Medulla oblongata (tissue), 1 donor: ENCODE measurements at regions not wholly inside any gene's neighbourhood (a gene's known extent, or its start where the extent isn't known, plus 50 kb on each side); places are given as distances from the start of the nearest gene placed in this dataset.
A peak's percentile ranks its signal among the peaks of the same experiment; 100 is the strongest.

Source experiments
- DNase-seq: peaks from one replicate; pipeline ENCODE4 v3.0.0-alpha.2; 2015; ENCODE audit errors: extremely low spot score

DNA sequence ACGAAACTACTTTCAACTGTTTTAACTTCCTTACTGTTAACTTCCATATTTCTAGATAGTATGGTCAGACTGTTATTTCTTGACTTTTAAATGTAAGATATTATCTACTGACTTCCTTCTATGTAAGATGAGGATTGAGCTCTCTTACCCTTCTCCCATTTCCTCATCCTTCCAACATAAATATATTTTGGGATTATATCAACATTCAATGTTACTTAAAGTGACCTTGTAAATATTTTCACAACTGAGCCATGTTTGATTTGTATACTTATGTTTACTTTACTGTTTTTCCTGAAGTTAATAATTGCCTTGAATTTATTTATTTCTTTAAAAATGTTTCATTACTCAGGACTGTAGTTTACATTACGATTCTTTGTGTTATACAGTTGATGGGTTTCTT lies 148.7 kb downstream of the ZIC5 start:
- DNase-seq, result no peak

DNA sequence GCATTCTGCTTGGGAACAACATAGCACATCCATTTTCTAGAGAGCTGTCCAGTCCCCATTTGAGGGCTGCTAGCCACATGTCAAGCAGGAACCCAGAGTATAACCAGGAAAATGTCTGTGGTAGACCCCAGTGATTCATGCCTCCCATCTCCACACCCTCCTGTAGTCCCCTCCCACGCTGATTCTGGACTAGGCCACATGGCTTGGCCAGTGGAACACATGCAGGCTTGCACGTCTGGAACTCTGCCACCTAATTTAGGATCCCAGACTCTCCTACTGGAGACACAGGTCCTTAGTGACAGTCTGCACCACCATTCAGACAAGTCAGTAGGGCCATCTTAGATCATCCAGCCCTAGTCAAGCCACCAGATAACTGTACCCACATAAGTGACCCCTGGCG lies 149.8 kb downstream of the ZIC5 start:
- DNase-seq, result no peak

DNA sequence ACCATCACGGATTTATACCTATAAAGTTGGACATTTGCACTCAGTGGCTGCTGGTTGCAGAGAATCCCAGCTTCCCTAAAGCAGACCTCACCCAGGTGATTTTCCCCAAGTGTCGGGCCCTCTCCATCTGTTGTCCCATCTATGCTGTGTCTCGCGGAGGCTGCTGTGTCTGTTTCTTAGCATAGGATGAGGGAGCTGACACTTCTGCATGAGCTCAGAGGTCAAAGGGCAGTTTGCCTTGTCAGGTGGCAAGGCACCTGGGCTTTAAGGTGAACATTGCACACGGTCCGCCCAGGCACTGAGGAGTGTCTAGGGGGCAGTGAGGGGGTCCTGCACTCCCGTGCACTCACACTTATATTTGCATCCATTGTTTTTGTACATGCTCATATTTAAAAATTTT lies 151.6 kb downstream of the ZIC5 start:
- no peak for DNase-seq

DNA sequence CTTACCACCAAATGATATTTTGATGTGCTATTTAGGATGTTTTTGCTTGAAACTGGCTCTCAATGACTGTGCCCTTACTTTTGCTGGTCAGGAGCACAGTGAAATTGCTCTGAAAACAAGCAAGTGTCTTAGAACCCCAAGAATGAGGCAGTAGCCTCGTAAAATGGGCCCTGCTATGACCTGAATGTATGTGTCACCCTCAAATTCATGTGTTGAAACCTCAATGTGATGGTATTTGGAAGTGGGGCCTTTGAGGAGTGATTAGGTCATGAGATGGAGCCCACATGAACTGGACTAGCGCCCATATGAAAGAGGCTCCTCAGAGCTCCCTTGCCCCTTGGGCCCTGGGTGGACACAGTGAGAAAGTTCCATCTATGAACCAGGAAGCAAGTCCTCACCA lies 155.2 kb downstream of the ZIC5 start:
- no peak for DNase-seq

DNA sequence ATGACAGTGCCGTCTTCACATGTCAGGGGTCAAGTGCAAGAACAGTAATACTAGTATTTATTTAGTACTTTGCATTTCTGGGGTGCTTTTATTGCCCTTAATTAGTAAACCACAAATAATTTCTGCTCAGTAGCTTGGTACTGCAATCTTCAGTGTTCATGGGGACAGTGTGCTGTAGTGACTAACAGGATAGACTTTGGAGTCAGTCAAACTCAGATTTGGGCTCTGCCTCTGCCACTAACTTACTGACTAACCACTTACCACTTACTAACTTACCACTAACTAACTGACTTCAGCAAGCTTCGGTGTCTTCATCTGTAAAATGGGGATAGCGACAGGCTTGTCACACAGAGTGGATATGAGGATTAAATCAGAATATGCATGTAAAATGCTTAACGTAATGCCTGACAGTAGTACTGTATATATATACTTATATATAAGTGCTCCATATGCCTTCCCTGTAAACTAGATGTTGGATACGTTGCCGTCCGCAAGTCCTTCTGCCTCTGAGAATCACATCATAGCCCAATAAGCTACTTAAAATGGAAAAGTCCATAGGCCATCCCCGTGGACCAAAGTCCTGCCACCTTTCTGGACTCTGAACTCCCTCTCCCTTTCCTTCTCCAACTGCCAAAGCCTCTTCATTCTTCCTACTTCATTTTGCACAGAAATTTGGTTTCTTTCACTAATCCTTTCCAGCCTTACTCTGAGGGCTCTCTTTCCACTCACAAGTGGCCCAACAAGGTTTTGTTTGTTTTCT lies 158.1 kb downstream of the ZIC5 start:
- no peak for DNase-seq

DNA sequence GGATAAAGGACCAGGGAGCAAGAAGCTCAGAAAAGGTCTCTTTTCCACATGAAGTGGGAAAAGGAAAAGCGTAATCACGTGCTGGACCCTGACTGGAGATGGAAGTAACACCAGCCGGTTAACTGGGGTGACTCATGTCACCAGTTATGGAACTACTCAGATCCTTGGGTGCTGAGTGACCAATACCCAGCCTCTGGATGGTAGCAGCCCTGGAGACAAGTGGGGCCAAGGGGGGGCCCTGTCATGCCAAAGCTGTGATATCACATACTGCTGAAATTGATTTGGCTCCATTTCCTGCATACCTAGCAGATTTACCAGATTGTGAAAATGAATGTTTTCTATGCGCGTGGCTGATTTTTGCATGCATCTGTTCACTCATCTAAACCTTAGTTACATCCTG lies 158.9 kb downstream of the ZIC5 start:
- no peak for DNase-seq

DNA sequence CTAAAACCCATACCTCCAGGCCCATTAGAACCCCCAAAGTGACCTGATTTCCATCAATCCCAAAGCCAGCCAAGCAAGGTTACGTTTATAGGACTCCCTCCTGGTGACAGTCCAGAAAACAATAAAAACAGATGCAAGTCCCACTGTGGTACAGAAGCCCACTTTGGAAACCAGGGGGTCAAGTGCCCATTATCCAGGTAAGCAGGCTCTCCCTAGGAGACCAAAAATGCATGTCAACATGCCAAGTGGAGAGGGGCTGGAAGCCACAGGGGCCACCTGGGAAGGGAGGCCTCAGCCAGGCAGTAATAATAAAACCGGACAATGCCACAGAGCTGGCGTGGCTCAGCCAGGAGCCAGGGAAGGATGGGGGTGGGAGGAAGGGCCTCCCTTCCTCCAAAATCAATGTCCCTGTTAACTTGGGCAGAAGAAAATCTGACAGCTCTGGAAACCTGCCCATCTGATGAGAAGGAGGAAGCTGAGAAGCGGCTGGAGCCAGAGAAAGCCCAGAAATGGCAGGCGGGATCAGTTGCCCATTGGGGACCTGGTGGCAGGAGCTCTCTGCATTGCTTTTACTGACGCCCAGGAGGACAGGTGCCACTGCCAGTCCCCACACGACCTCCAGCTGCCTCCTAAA lies 160.4 kb downstream of the ZIC5 start:
- DNase-seq, result no peak

DNA sequence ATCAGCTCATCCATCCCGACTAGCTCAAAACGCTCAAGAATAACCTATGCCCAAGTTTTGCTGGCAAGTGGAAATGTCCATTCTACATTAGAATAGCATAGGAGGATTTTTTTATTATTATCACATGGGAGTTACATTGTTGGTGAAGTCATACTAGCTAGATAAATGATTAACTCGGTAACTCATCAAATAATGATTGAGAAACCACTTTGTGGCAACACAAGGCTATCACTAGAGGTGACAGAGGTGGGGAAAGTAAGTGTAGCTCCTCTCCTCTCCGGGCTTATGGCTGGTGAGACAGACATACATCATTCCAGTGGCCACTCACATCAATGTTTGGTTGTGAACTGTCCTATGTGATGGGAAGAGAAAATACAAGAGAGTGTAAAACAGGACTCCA lies 161.6 kb downstream of the ZIC5 start:
- DNase-seq, result no peak

DNA sequence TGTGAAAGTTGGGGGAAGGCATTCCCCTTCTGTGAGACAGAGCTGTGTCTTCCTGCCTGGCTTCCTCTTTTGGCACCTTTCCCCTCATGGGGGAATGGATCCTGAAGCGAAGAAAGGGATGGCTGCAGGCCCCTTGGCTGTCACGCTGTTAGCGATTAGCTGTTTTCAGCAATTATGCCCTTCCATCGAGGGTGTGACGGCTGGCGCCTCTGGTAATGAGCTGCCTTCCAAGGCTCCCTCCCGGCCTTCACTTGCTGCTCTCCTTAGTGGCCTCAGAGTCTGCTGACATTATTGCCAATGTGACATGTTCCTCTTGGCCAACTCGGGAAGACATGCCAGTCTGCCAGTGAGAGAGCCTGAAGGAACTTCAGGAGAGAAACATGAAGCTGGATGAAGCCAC lies 162.1 kb downstream of the ZIC5 start:
- peak; percentile 28 for DNase-seq

DNA sequence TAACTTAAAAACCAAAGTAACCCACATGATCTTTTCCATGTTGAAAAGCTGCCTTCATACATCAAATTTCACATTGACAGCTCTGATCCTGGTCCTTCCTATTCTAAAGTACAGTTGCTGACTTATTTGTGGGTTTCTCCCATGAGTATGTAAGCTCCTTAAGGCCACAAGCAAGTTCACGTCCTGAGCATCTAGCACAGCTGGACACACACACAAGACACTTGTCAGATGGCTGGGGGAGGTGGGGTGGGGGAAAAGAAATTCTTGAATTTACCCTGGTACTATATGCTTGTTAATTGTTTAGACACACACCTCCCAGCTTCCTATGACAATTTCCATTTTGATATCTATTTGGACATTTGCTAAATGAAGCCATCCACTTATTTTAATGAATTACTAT lies 162.8 kb downstream of the ZIC5 start:
- no peak for DNase-seq

DNA sequence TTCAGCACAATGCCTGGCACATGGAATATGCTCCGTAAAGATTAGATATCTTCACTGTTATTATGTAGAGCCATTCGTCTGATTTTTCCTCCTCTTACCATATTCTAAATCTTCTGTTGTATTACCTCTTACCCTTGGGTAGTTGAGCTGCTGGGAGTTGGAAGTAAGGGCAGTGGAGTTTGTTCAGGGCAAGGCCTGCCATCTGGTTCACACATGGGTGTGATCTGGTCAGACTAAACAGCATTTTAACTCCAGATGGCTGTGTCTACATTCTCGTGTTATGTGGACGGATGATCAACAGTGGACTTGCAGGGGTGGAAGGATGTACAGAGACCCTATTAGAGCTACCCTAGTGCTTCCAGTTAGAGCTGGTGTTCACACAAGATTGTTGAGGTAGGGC lies 164.9 kb downstream of the ZIC5 start:
- no peak for DNase-seq

DNA sequence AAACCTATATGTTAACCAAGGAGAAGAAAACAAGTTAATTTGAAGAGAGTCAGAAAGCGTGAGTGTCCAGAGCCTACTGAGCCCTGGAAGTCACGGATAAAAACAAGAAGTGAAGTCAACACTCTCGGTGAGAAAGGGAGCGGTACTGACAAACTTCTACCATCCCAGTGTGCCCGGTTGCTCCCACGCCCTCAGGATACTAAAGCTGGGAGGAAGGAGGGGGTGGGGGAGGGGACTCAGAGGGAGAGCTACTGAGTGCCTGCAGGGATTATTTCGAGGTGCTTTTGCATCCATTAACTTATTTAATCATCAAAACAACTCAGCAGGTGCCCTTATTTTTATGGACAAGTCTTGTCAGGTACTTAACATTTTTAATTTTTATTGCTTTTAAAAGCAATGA lies 166.2 kb downstream of the ZIC5 start:
- DNase-seq, result no peak

DNA sequence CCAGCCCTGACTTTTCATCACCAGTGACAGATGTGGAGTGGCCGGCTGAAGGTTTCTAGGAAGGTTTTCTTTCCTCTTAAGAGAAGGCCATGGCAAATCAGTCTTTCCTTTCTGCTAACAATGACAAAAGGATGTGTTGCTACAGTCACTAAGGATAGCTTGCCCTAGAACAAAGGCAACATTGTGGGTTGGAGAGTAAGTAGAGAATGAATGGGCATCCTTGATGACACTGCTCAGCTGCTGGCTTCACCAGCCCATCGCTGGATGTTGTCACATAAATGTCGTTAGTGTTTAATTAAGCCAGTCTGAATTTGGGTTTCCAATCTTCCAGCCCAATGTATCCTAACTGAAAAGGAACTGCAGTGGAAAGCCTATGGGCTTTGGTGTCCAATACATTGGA lies 168.4 kb downstream of the ZIC5 start:
- DNase-seq, result peak; percentile 83

DNA sequence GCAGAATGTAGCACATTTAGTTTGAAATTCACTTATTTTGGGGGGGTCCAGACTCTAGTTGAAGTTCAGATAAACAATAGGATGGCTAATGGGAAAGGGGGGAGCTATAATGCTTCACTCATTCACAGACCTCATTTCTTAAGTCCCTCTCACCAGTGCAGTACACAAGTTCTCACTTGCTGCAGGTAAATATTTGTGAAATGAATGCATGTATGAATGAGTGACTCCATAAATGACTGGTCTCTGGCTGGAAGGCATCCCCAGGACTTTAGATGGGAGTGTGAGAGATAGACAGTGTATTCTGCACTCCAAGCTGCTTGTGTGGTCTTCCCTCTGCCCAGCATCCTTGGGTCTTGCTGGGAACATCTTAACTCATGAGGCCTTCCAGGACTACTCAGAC lies 169.2 kb downstream of the ZIC5 start:
- DNase-seq, result no peak

DNA sequence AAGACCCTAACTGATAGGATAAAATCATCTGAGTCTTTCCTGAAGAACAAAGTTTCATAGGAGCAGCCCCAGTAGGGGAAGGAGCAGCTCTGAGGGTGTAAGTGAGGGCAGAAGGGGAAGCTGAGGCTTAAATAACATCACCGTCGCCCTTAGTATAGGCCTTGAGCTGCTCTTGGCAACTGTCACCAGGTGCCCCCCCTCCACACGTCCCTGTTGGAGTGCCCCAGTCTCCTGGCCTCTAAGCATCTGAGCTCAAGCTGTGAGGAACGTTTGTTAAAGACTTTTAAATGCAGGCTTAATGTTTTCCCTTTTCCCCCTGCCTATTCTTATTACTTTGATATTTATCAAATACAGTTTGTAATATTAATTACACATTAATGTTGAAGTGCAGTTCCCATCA lies 170.6 kb downstream of the ZIC5 start:
- no peak for DNase-seq

DNA sequence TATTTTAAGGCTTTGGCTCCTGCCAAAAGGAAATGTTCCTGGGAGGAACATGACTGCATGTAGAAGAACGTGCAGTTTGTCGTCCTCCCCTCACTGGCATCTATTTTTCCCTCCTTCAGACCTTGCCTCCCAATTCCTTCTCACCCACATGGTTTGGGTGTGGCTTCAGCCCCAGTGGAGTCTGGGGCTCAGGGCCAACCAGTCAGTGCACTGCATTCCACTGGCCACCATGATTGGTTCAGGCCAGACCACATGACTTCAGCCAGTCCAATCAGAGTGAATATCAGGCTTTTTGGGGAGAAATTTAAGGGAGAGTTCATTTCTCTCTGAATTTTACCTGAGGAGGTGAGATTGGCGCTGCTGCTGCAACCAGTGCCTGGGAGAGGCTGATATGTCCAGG lies 171.6 kb downstream of the ZIC5 start:
- no peak for DNase-seq

DNA sequence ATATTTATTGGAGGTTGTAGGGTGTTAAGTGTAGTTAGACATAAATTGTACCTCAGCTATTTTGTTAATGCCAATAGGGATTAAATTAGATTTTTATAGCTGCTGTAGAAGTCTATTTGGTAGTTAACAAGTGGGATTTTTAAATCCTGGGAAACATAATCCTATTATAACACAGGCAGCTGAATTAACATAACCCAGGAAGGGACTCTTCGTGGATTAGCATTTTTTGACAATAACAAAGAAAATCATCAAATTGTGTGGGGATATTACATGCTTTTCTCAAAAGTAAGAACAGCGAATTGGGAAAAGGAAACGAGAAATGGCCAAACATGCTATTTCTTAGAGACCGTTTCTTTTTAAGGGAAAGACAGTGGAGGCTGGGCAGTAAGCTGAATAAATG lies 172.8 kb downstream of the ZIC5 start:
- no peak for DNase-seq

DNA sequence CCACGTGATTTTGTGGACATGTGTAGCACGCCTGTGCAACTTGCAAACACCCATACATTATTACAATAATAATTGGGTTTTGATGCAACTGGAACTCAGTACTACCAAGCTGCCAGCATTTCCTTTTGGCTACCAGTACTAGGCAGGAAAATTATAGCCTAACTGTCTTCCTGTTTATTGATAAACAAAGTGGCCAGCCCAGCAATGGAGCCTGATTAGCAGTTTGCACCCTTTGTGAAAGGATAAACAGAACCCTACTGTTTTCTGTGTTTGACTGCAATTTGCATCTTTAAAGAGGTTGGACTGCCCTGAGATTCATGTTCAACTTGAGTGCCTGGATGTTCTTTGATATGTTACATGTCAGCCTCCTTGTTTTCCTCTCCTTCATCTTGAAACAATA lies 173.9 kb downstream of the ZIC5 start:
- no peak for DNase-seq

DNA sequence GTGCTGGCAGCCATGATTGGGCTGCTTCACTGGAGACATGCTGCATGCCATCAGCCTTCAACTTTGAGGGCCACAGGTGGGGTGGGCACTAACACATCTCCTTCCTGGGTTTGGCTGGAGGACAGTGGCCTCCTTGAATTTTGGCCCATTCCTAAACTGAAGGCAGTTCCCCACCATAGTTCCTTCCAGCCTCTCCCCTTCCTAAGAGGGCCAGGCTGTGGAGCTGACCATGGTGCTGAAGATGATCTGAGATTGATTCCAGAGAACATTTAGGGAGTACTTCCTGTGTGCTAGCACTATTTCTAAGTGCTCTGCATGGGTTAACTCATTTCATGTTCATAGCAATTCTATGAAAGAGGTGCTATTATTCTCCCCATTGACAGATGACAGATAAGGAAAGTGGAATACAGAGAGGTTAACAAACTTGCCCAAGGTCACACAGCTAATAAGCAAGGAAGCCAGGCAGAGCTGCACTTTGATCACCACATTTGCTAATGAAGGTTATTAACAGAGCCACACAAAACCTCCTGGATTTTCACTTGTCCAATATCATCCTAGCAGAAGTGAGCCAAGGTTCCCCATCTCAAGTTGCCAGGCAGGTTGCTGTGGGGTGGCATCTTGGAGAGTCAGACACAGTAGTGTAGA lies 175.3 kb downstream of the ZIC5 start:
- DNase-seq, result no peak

DNA sequence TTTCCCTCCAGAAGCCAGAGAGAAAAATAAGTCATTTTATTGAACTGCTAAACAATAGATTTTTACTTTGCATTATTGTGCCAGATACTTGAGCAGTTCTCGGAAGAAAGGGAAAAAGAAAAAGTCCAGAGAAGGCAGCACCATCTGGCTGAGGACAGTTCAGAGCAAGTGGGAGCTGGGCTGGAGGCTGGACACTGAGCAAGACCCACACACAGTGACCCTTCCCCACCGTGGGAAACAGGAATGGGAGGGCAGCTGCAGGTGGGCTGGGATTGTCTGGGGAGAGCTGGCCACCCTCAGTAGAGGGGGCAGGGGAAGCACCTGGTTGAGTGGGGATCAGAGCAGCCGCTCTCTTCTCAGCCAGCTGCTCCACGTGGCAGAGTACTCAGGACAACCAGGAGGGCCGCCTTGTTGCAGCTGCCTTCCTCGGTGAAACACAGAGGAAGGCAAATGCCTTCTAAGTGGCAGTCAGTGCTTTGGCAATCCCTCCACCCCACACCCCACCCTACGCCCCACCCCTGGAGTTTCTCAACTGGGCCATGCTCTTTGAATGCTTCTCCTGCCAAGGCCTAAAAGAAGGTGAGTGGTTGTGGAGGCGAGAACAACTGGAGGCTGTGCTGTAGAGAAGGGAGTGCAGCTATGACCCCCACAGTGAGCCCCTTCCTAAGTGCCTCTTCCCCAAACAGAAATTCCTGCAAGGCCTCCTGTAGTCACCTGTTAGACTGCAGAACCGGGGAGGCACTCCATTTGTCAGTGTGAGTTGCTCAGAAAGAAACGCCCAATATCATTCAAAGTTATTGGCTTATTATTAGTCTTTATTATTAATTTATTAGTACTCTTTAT lies 179.3 kb downstream of the ZIC5 start:
- no peak for DNase-seq

DNA sequence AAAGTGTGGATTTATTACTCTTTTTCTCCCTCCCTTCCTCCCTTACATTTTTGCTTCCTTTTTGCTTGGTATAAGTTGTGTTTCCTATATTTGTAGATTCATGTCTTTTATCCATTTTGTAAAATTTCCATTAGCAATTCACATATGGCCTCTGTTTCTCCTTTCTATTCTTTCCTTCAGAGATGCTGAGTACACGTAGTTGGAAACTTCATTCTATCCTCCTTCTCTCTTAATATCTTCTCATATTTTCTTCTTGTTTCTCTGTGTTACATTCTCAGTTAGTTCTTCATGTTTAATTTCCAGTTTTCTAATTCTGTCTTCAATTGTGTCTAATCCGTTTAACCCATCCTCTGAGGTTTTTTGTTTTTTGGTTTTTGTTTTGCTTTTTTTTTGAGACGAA lies 188.9 kb downstream of the ZIC5 start:
- no peak for DNase-seq

DNA sequence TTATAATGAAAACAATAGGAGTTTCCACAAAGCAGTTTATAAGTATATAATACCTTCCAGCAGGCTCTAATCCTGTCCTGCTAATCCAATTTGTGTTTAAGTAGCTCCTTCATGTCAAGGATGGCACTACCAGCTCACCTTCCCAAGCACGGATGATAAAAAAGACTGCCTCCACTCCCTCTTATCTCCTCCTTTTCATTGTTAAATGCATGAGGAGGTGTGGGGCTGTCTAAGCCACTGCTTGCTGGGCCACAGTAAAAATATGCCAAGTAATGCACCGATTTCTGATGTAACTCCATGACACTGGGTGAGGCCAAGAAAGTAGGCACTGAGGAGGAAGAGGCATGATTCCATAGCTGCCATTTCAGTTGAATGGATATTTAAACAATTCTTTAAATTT lies 193.1 kb downstream of the ZIC5 start:
- no peak for DNase-seq
